ENCODE measurements at regions not wholly inside any gene's neighbourhood (a gene's known extent, or its start where the extent isn't known, plus 50 kb on each side); places are given as distances from the start of the nearest gene placed in this dataset.

GRCh38 chr7:41608447-41608846 lies 94.4 kb downstream of the INHBA start:
- Mint-ChIP-seq H3K4me1 (no peaks in the 10 kb centered on the region), H3K4me3 (no peak overlapping the region), H3K9me3 (no peaks in the 10 kb centered on the region), H3K36me3 (ENCODE audit: low read depth) (no peaks in the 10 kb centered on the region), H3K27ac (ENCODE audit: unreplicated experiment) (no peak overlapping the region), H3K27me3 (ENCODE audit: low read depth) (no peaks in the 10 kb centered on the region)
- no peak for TF ChIP-seq CTCF (conservative IDR thresholded peaks at IDR 0.05)
- DNase-seq (ENCODE audit: low read depth, low spot score) = no peak

- H3K36me3 Mint-ChIP-seq (ENCODE audit: low read depth) = no peaks in the 10 kb centered on the region
- no peak for TF ChIP-seq CTCF (conservative IDR thresholded peaks at IDR 0.05)
- H3K27me3 Mint-ChIP-seq (ENCODE audit: low read depth) = no peaks in the 10 kb centered on the region
- no peaks in the 10 kb centered on the region for H3K9me3 Mint-ChIP-seq
- H3K4me3 Mint-ChIP-seq = no peak overlapping the region
- H3K4me1 Mint-ChIP-seq = no peaks in the 10 kb centered on the region
- H3K27ac Mint-ChIP-seq (ENCODE audit: unreplicated experiment) = no peak overlapping the region
- no peak for DNase-seq (ENCODE audit: low read depth, low spot score)
Observed at GRCh38 chr7:41603985-41604384, 98.9 kb downstream of the INHBA start.

GRCh38 chr7:41599760-41600159 lies 103.1 kb downstream of the INHBA start:
- Mint-ChIP-seq H3K4me1 (no peaks in the 10 kb centered on the region), H3K36me3 (ENCODE audit: low read depth) (no peaks in the 10 kb centered on the region), H3K9me3 (peaks cover 8% of the 10 kb centered on the region), H3K27me3 (ENCODE audit: low read depth) (no peaks in the 10 kb centered on the region), H3K27ac (ENCODE audit: unreplicated experiment) (no peak overlapping the region), H3K4me3 (no peak overlapping the region)
- peak; percentile 37 for TF ChIP-seq CTCF (conservative IDR thresholded peaks at IDR 0.05)
- no peak for DNase-seq (ENCODE audit: low read depth, low spot score)

GRCh38 chr7:41592794-41593193 lies 110.1 kb downstream of the INHBA start:
- Mint-ChIP-seq H3K36me3 (ENCODE audit: low read depth) (no peaks in the 10 kb centered on the region), H3K27me3 (ENCODE audit: low read depth) (peaks cover 3% of the 10 kb centered on the region), H3K4me1 (no peaks in the 10 kb centered on the region), H3K4me3 (no peak overlapping the region), H3K27ac (ENCODE audit: unreplicated experiment) (no peak overlapping the region), H3K9me3 (peaks cover 8% of the 10 kb centered on the region)
- no peak for TF ChIP-seq CTCF (conservative IDR thresholded peaks at IDR 0.05)
- DNase-seq (ENCODE audit: low read depth, low spot score) = no peak

- Mint-ChIP-seq H3K9me3 (peaks cover 8% of the 10 kb centered on the region), H3K4me1 (no peaks in the 10 kb centered on the region), H3K27me3 (ENCODE audit: low read depth) (peaks cover 5% of the 10 kb centered on the region), H3K27ac (ENCODE audit: unreplicated experiment) (no peak overlapping the region), H3K36me3 (ENCODE audit: low read depth) (no peaks in the 10 kb centered on the region), H3K4me3 (no peak overlapping the region)
- no peak for DNase-seq (ENCODE audit: low read depth, low spot score)
- no peak for TF ChIP-seq CTCF (conservative IDR thresholded peaks at IDR 0.05)
Observed at GRCh38 chr7:41592236-41592635, 110.7 kb downstream of the INHBA start.

GRCh38 chr7:41590986-41591385 lies 111.9 kb downstream of the INHBA start:
- Mint-ChIP-seq H3K4me3 (no peak overlapping the region), H3K9me3 (peaks cover 3% of the 10 kb centered on the region), H3K36me3 (ENCODE audit: low read depth) (no peaks in the 10 kb centered on the region), H3K4me1 (no peaks in the 10 kb centered on the region), H3K27ac (ENCODE audit: unreplicated experiment) (no peak overlapping the region), H3K27me3 (ENCODE audit: low read depth) (peaks cover 5% of the 10 kb centered on the region)
- TF ChIP-seq CTCF (conservative IDR thresholded peaks at IDR 0.05) = no peak
- no peak for DNase-seq (ENCODE audit: low read depth, low spot score)

All from neural crest cell (in vitro differentiated cells).